Breast epithelium (tissue), 4 donors: ENCODE measurements at regions not wholly inside any gene's neighbourhood (a gene's known extent, or its start where the extent isn't known, plus 50 kb on each side); places are given as distances from the start of the nearest gene placed in this dataset.
A peak's percentile ranks its signal among the peaks of the same experiment; 100 is the strongest.
"Not testable (repeated sequence)": the region's sequence is repeated elsewhere in the genome, so short reads cannot be mapped to it uniquely, and the experiment has no call there.

Experiments
- DNase-seq, 2 donors: peaks; one replicate each; pipeline ENCODE4 v3.0.0-alpha.2; 2019; ENCODE audit warnings: low spot score in 2 of 2
- H3K27ac ChIP-seq, 2 donors: fragments of 200-600 bp; sonication (generic) in 1 of 2; one replicate each; pipeline ENCODE4 v1.5.1; 2016 to 2019; ENCODE audit warnings: mild to moderate bottlenecking in 1 of 2
- H3K27me3 ChIP-seq, 2 donors: fragments of 200-600 bp; sonication (generic) in 1 of 2; one replicate each; pipeline versions ENCODE4 v1.5.1 to v1.6.0; 2017 to 2019; ENCODE audit warnings: control low read depth in 1 of 2, mild to moderate bottlenecking in 1 of 2
- H3K36me3 ChIP-seq: fragments of 200-600 bp; one replicate; pipeline ENCODE4 v1.5.1; 2019
- H3K4me1 ChIP-seq, 2 donors: fragments of 200-600 bp; sonication (generic); one replicate each; pipeline ENCODE4 v1.5.1; 2016 to 2019; ENCODE audit warnings: control low read depth in 1 of 2
- H3K4me3 ChIP-seq, 3 donors: fragments of 200-600 bp; sonication (generic); 1 replicate in 2 of 3; 2 replicates in 1 of 3; pipeline ENCODE4 v1.5.1; 2016 to 2019; ENCODE audit warnings: mild to moderate bottlenecking in 3 of 3, moderate library complexity in 2 of 3
- H3K9me3 ChIP-seq, 2 donors: fragments of 200-600 bp; sonication (generic) in 1 of 2; one replicate each; pipeline ENCODE4 v1.5.1; 2016 to 2019; ENCODE audit warnings: control low read depth in 1 of 2
- CTCF ChIP-seq, 3 donors: fragments of 450-650 bp; IDR thresholded peaks; one replicate each; pipeline ENCODE4 v1.5.1; 2016 to 2017; ENCODE audit warnings: antibody characterized with exemption in 3 of 3, mild to moderate bottlenecking in 3 of 3, moderate library complexity in 3 of 3
- POLR2A ChIP-seq: fragments of 450-650 bp; IDR thresholded peaks from one replicate; pipeline ENCODE4 v1.6.1; 2016; ENCODE audit warnings: antibody characterized with exemption, mild to moderate bottlenecking, moderate library complexity
- POLR2AphosphoS5 ChIP-seq, 3 donors: sonication (generic); formaldehyde crosslinking; IDR thresholded peaks; one replicate each; pipeline ENCODE4 v1.6.1; 2017; ENCODE audit warnings: antibody characterized with exemption in 3 of 3
- intact Hi-C: fragments of 100-400 bp; cut with DNase I; formaldehyde crosslinking; loops from one replicate; pipeline ENCODE4 v1.15.1; 2023; ENCODE audit warnings: low total_unique reads

- H3K9me3 ChIP-seq, H3K36me3 ChIP-seq, DNase-seq, intact Hi-C loops, H3K4me1 ChIP-seq, H3K27ac ChIP-seq, H3K4me3 ChIP-seq, H3K27me3 ChIP-seq: not testable (repeated sequence)
These were observed 94.3 kb downstream of the XKR3 start for GRCh38 chr22:16730894-16731293.

GRCh38 chr22:16727491-16727890 lies 97.7 kb downstream of the XKR3 start:
- DNase-seq, intact Hi-C loops, H3K4me1 ChIP-seq, H3K27me3 ChIP-seq, H3K9me3 ChIP-seq, H3K4me3 ChIP-seq, H3K36me3 ChIP-seq, H3K27ac ChIP-seq: not testable (repeated sequence)

- H3K27ac ChIP-seq, DNase-seq, intact Hi-C loops, H3K4me3 ChIP-seq, H3K27me3 ChIP-seq, H3K36me3 ChIP-seq, H3K9me3 ChIP-seq, H3K4me1 ChIP-seq: not testable (repeated sequence)
These were observed 102.0 kb downstream of the XKR3 start for GRCh38 chr22:16723241-16723640.

- H3K4me3 ChIP-seq, H3K27ac ChIP-seq, H3K9me3 ChIP-seq, H3K36me3 ChIP-seq, DNase-seq, intact Hi-C loops, H3K4me1 ChIP-seq, H3K27me3 ChIP-seq: not testable (repeated sequence)
These were observed 102.6 kb downstream of the XKR3 start for GRCh38 chr22:16722564-16722963.

- Histone ChIP-seq H3K9me3 (no peaks in the 10 kb centered on the region), H3K4me3 (no peak overlapping the region), H3K4me1 (no peaks in the 10 kb centered on the region), H3K27me3 (no peaks in the 10 kb centered on the region), H3K27ac (no peak overlapping the region), H3K36me3 (no peaks in the 10 kb centered on the region)
- no peak for DNase-seq
- TF ChIP-seq POLR2A: no peak
- no peak for TF ChIP-seq CTCF (IDR thresholded peaks at IDR 0.05)
- intact Hi-C loops: no loop called here
These were observed 103.2 kb downstream of the XKR3 start for GRCh38 chr22:16721961-16722360.

- peak in 1 of 2 donors; percentile 64 for DNase-seq
- peak overlapping the region in 2 of 3 donors; percentile 49 to 56 for H3K4me3 ChIP-seq
- H3K27ac ChIP-seq: no peak overlapping the region
- H3K36me3 ChIP-seq: no peaks in the 10 kb centered on the region
- no peaks in the 10 kb centered on the region for H3K27me3 ChIP-seq
- H3K9me3 ChIP-seq: no peaks in the 10 kb centered on the region
- intact Hi-C loops: no loop called here
- no peaks in the 10 kb centered on the region for H3K4me1 ChIP-seq
- TF ChIP-seq CTCF (IDR thresholded peaks at IDR 0.05): peak in 2 of 3 donors; percentile 25 to 27
- no peak for TF ChIP-seq POLR2A
- TF ChIP-seq POLR2AphosphoS5 (IDR thresholded peaks at IDR 0.05): no peak
These were observed 107.3 kb downstream of the XKR3 start for GRCh38 chr22:16717699-16718558.

GRCh38 chr22:16714568-16714967 lies 110.6 kb downstream of the XKR3 start:
- H3K27me3 ChIP-seq, H3K9me3 ChIP-seq, intact Hi-C loops, H3K27ac ChIP-seq, H3K4me1 ChIP-seq, H3K36me3 ChIP-seq, H3K4me3 ChIP-seq, DNase-seq: not testable (repeated sequence)

GRCh38 chr22:16702318-16702870 lies 109.8 kb upstream of the CCT8L2 start:
- H3K4me3 ChIP-seq, H3K27ac ChIP-seq, H3K9me3 ChIP-seq, H3K27me3 ChIP-seq, H3K4me1 ChIP-seq, intact Hi-C loops, DNase-seq, H3K36me3 ChIP-seq: not testable (repeated sequence)

GRCh38 chr22:16700390-16700789 lies 107.8 kb upstream of the CCT8L2 start:
- not testable (repeated sequence) for H3K4me1 ChIP-seq, H3K27me3 ChIP-seq

More at GRCh38 chr22:16700390-16700789, 107.8 kb upstream of the CCT8L2 start:
- H3K4me3 ChIP-seq, H3K36me3 ChIP-seq, intact Hi-C loops, DNase-seq, H3K27ac ChIP-seq, H3K9me3 ChIP-seq: not testable (repeated sequence)
